Effector memory CD4-positive, alpha-beta T cell (primary cell): ENCODE measurements at regions not wholly inside any gene's neighbourhood (a gene's known extent, or its start where the extent isn't known, plus 50 kb on each side); places are given as distances from the start of the nearest gene placed in this dataset.
"Not testable (repeated sequence)": the region's sequence is repeated elsewhere in the genome, so short reads cannot be mapped to it uniquely, and the experiment has no call there.

Experiments used
- DNase-seq, 3 donors: peaks; one replicate each; pipeline ENCODE4 v3.0.0-alpha.2; 2020
- H3K27ac ChIP-seq: 2 replicates; pipeline ENCODE4 v1.7.0; 2013; ENCODE audit warnings: mild to moderate bottlenecking, low read length, moderate library complexity; ENCODE audit not compliant: insufficient read depth, poor library complexity, severe bottlenecking
- H3K27me3 ChIP-seq: replicated peaks from 2 replicates; pipeline ENCODE4 v1.7.0; 2013; ENCODE audit warnings: mild to moderate bottlenecking, low read length; ENCODE audit not compliant: insufficient read depth, control insufficient read depth, poor library complexity, severe bottlenecking
- H3K36me3 ChIP-seq: 2 replicates; pipeline ENCODE4 v1.7.0; 2013; ENCODE audit warnings: mild to moderate bottlenecking, low read length, moderate library complexity; ENCODE audit not compliant: control insufficient read depth, insufficient read depth
- H3K4me1 ChIP-seq: 2 replicates; pipeline ENCODE4 v1.7.0; 2013; ENCODE audit warnings: low read length, mild to moderate bottlenecking; ENCODE audit not compliant: control insufficient read depth, insufficient read depth, poor library complexity, severe bottlenecking
- H3K4me3 ChIP-seq: 2 replicates; pipeline ENCODE4 v1.7.0; 2013; ENCODE audit warnings: low read length, low read depth, mild to moderate bottlenecking; ENCODE audit not compliant: insufficient read depth, poor library complexity, severe bottlenecking
- H3K9me3 ChIP-seq: 2 replicates; pipeline ENCODE4 v1.7.0; 2013; ENCODE audit warnings: mild to moderate bottlenecking, low read length, moderate library complexity; ENCODE audit not compliant: control insufficient read depth

DNA sequence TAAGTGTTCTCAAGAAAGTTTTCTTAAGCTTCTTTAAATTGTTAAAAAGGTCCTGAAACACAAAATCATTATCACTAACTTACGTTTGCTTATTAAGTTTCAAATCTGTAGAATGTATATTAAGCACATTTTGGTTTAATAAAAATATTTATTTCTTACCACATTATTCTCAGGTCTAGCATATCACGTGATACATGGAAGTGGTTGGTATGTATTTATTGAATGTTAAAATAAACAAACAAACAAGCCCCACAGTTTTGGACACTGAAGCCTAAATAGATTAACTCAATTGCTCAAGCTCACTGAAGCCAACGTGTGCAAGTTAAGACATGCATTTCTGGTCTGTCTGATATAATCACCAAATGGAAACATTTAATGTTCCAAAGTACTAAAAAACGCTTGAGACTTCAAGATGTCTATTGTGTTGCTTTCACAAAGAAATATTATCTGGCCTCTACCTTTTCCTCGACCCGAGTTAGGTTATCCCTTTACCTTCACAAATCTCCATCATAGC, 1136.9 kb downstream of the TAF11L14 start:
- Histone ChIP-seq H3K36me3 (no peaks in the 10 kb centered on the region), H3K4me3 (no peak overlapping the region), H3K9me3 (no peaks in the 10 kb centered on the region), H3K4me1 (no peaks in the 10 kb centered on the region), H3K27me3 (no peaks in the 10 kb centered on the region), H3K27ac (no peak overlapping the region)
- DNase-seq: no peak

DNA sequence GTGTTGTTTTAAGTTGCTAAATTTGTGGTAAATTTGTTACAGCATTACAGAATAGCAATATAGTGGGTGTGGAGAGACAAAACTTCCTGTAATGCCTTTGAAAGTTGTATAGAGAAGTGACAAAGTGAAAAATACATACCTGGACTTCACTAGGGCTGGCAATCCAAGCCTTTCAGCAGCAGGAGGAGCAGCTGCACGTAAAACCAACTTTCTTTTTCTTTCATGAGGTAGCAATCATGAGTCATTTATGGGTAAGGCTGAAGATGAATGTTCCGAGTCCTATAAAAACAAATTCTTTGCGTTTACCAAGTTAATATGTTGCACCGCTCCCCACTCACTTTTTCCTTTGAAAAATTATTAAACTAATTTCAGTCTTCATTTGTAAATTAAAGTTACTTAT, 1138.2 kb downstream of the TAF11L14 start:
- DNase-seq: no peak
- H3K36me3 ChIP-seq: no peaks in the 10 kb centered on the region
- H3K9me3 ChIP-seq: no peaks in the 10 kb centered on the region
- no peaks in the 10 kb centered on the region for H3K4me1 ChIP-seq
- H3K4me3 ChIP-seq: no peak overlapping the region
- H3K27me3 ChIP-seq: no peaks in the 10 kb centered on the region
- no peak overlapping the region for H3K27ac ChIP-seq

DNA sequence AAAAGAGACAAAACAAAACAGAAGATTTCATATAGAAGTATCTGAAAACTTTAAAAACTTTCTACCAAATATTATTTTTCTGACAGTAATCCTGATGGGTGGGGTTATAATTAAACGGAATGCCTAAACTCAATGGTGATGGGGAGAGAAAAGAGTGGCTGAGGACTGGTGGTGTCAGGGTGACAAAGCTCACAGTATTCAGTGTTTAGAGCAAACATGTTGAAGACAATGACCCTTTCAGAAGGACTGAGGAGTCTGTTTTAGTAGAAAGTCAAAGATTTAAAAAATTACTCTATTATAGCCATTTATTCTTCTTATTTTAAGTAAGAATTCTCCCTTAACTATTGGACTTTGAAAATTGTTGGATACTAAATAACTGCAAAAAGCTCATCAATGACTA, 1144.0 kb downstream of the TAF11L14 start:
- Histone ChIP-seq H3K4me3 (no peak overlapping the region), H3K27ac (no peak overlapping the region), H3K4me1 (no peaks in the 10 kb centered on the region), H3K36me3 (no peaks in the 10 kb centered on the region), H3K27me3 (no peaks in the 10 kb centered on the region), H3K9me3 (no peaks in the 10 kb centered on the region)
- DNase-seq: no peak

DNA sequence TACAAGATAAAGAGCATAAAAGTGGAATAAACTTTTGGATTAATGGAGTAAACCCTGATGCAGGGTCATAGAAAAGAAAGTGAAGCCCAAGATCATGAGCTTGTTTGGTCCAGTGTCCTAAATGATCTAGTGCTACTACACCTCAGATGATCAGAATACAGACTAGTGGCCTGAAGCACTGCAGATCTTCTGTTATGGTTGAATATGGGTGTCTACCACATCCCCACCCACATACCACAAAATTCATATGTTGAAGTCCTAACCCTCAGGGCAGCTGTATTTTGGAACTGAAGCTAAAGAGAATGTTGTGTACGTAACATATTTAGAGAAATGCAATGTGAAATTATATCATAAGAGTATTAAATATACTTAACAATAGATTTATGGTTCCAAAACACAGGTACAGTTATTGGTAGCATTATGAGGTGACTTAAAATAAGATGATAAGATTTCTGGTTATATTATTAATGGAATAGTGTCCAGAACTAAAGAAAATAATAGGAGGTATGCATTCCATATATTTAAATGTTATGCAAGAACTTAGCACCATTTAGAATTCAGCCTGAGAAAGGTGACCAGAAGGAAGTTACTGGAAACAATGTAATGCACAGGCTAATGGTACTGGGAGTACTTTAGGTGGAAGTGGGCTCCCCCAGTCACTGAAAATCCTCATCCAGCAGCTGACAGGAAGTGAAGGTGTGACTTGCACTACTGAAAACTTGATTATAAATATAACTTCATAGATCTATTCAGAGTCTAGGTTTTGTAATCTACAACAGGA, 1155.1 kb downstream of the TAF11L14 start:
- H3K4me3 ChIP-seq: no peak overlapping the region
- H3K36me3 ChIP-seq: no peaks in the 10 kb centered on the region
- H3K9me3 ChIP-seq: no peaks in the 10 kb centered on the region
- DNase-seq: no peak
- no peak overlapping the region for H3K27ac ChIP-seq
- no peaks in the 10 kb centered on the region for H3K4me1 ChIP-seq
- no peaks in the 10 kb centered on the region for H3K27me3 ChIP-seq

DNA sequence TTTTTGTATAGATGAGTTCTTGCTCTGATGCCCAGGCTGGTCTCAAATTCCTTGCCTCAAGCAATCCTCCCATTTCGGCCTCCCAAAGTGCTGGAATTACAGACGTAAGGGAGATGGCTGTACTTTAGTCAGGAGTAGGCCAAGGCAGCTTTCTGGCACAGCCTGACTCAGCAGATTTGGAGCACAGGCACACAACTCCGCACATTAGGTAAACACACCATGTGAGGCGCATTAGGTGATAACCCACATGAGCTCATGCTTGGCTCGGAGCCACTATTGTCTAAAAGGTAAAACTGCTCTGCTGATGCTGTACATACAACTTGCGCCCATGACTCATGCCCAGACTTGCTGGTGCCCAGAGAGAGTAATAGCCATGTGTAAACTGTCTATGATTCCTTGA, 1157.9 kb downstream of the TAF11L14 start:
- Histone ChIP-seq H3K4me3 (no peak overlapping the region), H3K4me1 (no peaks in the 10 kb centered on the region), H3K27me3 (no peaks in the 10 kb centered on the region), H3K36me3 (no peaks in the 10 kb centered on the region), H3K9me3 (no peaks in the 10 kb centered on the region), H3K27ac (no peak overlapping the region)
- DNase-seq: no peak

DNA sequence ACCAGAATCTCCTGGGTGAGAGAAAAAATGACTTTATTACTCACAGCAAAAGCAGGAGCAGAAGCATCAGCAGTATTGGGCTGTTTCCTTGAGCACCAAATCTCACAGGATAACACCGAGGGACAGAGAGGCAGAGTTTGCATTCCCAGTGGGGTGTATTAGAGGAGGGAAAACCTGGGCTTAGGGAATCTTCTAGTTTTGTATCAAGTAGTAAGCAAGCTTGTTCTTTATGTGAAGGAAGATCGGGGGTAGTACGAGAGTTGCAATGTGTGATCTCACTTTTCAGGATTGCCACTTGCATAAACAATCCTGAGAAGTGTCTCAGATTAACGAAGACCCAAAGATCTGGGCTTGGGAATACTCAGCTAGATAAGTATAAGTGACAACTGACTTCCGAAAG, 1163.0 kb downstream of the TAF11L14 start:
- Histone ChIP-seq H3K9me3 (no peaks in the 10 kb centered on the region), H3K4me1 (no peaks in the 10 kb centered on the region), H3K36me3 (no peaks in the 10 kb centered on the region), H3K4me3 (no peak overlapping the region), H3K27ac (no peak overlapping the region), H3K27me3 (no peaks in the 10 kb centered on the region)
- DNase-seq: no peak

DNA sequence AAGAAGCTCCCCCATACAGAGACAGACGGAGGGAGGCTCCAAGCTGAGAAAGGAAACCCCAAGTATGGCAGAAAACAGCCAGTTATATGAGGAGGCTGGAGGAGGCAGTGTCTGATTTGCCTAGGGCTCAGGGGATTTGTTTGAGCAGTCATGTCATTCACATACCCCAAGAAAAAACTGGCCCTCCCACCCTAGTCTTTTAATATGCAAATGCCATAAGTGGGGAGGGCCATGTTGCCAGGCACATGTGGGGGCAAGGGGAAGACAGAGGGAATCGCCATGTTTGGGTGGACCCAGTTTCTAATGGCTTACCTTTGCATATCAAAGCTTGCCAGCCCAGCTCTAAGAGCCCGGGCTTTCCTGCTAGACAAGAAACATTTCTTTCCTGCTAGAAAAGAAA, 1163.8 kb downstream of the TAF11L14 start:
- no peak for DNase-seq

DNA sequence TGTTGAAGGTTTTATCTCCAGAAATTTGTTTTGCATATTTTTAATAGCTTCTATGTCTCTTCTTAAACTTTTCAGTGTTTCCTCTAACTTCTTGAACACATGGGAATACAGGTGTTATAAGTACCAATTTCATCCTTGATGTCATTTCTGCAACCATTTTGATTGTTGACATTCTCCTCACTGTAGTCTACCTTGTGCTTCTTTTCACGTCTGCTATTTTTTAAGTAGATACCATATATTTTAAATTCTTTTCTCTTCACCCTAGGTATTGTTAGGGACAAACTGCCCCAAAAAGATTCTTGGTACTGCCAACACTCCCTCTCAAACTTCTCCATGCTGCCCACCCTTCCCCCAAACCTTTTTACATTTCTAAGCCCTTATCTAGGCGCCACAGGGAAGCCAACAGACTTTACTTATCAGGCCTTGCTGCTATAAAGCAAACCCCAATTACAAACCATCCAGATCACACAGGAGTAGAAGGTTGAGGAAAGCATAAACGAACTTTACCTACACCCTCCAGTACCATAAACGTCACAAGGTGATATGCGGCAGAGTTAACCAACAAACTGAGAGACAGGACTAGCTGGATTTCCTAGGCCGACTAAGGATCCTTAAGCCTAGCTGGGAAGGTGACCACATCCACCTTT, 1165.3 kb downstream of the TAF11L14 start:
- Histone ChIP-seq H3K36me3 (no peaks in the 10 kb centered on the region), H3K4me1 (no peaks in the 10 kb centered on the region), H3K9me3 (no peaks in the 10 kb centered on the region), H3K4me3 (no peak overlapping the region), H3K27me3 (no peaks in the 10 kb centered on the region), H3K27ac (no peak overlapping the region)
- DNase-seq: no peak

More for the DNA sequence above, 1163.8 kb downstream of the TAF11L14 start:
- H3K4me1 ChIP-seq: no peaks in the 10 kb centered on the region
- no peak overlapping the region for H3K27ac ChIP-seq
- no peaks in the 10 kb centered on the region for H3K27me3 ChIP-seq
- no peaks in the 10 kb centered on the region for H3K9me3 ChIP-seq
- H3K4me3 ChIP-seq: no peak overlapping the region
- H3K36me3 ChIP-seq: no peaks in the 10 kb centered on the region

DNA sequence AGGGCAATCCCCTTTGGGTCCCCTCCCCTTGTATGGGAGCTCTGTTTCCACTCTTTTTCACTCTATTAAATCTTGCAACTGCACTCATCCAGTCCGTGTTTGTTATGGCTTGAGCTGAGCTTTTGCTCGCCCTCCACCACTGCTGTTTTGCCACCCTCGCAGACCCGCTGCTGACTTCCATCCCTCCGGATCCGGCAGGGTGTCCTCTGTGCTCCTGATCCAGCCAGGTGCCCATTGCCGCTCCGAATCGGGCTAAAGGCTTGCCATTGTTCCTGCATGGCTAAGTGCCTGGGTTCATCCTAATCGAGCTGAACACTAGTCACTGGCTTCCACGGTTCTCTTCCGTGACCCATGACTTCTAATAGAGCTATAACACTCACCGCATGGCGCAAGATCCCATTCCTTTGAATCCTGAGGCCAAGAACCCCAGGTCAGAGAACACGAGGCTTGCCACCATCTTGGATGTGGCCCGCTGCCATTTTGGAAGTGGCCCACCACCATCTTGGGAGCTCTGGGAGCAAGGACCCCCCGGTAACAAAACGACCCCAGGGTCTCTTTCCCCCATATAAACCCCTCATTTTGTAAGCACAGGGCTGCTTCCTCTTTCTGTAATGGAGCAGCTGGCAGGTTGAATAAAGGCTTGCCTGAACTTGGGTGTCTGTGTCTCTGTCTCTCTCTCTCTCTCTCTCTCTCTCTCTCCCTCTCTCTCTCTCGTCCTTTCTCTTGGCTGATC, 1166.2 kb downstream of the TAF11L14 start:
- Histone ChIP-seq H3K4me1 (no peaks in the 10 kb centered on the region), H3K9me3 (no peaks in the 10 kb centered on the region)

DNA sequence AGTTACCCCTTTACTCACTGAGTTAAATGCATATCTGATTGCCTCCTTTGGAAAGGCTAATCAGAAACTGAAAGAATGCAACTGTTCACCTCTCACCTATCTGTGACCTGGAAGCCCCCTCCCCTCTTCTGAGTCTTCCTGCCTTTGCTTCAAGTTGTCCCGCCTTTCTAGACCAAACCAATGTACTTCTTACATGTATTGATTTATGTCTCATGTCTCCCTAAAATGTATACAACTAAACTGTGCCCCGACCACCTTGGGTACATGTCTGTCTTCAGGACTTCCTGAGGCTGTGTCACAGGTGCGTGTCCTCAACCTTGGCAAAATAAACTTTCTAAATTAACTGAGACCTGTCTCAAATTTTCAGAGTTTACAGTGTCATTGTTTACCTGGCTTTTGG, 1167.2 kb downstream of the TAF11L14 start:
- DNase-seq, H3K4me1 ChIP-seq, H3K27me3 ChIP-seq: not testable (repeated sequence)

More for the DNA sequence above, 1166.2 kb downstream of the TAF11L14 start:
- Histone ChIP-seq H3K27me3 (no peaks in the 10 kb centered on the region), H3K27ac (no peak overlapping the region), H3K36me3 (no peaks in the 10 kb centered on the region), H3K4me3 (no peak overlapping the region)
- no peak for DNase-seq

More for the DNA sequence above, 1167.2 kb downstream of the TAF11L14 start:
- H3K36me3 ChIP-seq, H3K27ac ChIP-seq, H3K4me3 ChIP-seq, H3K9me3 ChIP-seq: not testable (repeated sequence)
